Activated CD8-positive, alpha-beta memory T cell treated with anti-CD3 and anti-CD28 coated beads, Interleukin-2, amount 50 U/mL, for 24 hours (primary cell): ENCODE measurements at regions not wholly inside any gene's neighbourhood (a gene's known extent, or its start where the extent isn't known, plus 50 kb on each side); places are given as distances from the start of the nearest gene placed in this dataset.
A peak's percentile ranks its signal among the peaks of the same experiment; 100 is the strongest.

Experiments used
- DNase-seq: peaks from one replicate; pipeline ENCODE4 v3.0.0-alpha.2; 2020; ENCODE audit errors: extremely low read depth

GRCh38 chr3:30167541-30168011 is 438.8 kb upstream of the TGFBR2 start:
- no peak for DNase-seq

- no peak for DNase-seq
Observed at GRCh38 chr3:30169487-30169886, 436.9 kb upstream of the TGFBR2 start.

GRCh38 chr3:30170681-30171438 is 435.5 kb upstream of the TGFBR2 start:
- DNase-seq, result no peak

- DNase-seq, result no peak
Observed at GRCh38 chr3:30174357-30174756, 432.0 kb upstream of the TGFBR2 start.

GRCh38 chr3:30180310-30181177 is 425.9 kb upstream of the TGFBR2 start:
- DNase-seq, result no peak

GRCh38 chr3:30181178-30181465 is 425.3 kb upstream of the TGFBR2 start:
- DNase-seq, result no peak

- DNase-seq, result no peak
Observed at GRCh38 chr3:30181581-30181980, 424.8 kb upstream of the TGFBR2 start.

GRCh38 chr3:30183421-30183820 is 423.0 kb upstream of the TGFBR2 start:
- no peak for DNase-seq

- DNase-seq, result no peak
Observed at GRCh38 chr3:30184091-30184810, 422.1 kb upstream of the TGFBR2 start.

- DNase-seq, result no peak
Observed at GRCh38 chr3:30185872-30186271, 420.5 kb upstream of the TGFBR2 start.

GRCh38 chr3:30186741-30187219 is 419.6 kb upstream of the TGFBR2 start:
- no peak for DNase-seq

GRCh38 chr3:30187366-30187765 is 419.0 kb upstream of the TGFBR2 start:
- DNase-seq, result no peak

GRCh38 chr3:30188713-30189112 is 417.7 kb upstream of the TGFBR2 start:
- DNase-seq, result no peak

GRCh38 chr3:30189900-30190299 is 416.5 kb upstream of the TGFBR2 start:
- no peak for DNase-seq

- DNase-seq, result no peak
Observed at GRCh38 chr3:30193625-30194044, 412.8 kb upstream of the TGFBR2 start.

- DNase-seq, result no peak
Observed at GRCh38 chr3:30195352-30195751, 411.0 kb upstream of the TGFBR2 start.

- no peak for DNase-seq
Observed at GRCh38 chr3:30198162-30198561, 408.2 kb upstream of the TGFBR2 start.

GRCh38 chr3:30199096-30199759 is 407.2 kb upstream of the TGFBR2 start:
- DNase-seq, result peak; percentile 31

GRCh38 chr3:30199855-30200254 is 406.5 kb upstream of the TGFBR2 start:
- DNase-seq, result no peak

GRCh38 chr3:30201715-30202114 is 404.7 kb upstream of the TGFBR2 start:
- no peak for DNase-seq

- DNase-seq, result no peak
Observed at GRCh38 chr3:30203301-30203700, 403.1 kb upstream of the TGFBR2 start.

- DNase-seq, result no peak
Observed at GRCh38 chr3:30204126-30204525, 402.3 kb upstream of the TGFBR2 start.
